NCI-H510A treated with DMSO at 0.1 percent for 48 hours (cell line): ENCODE measurements at regions not wholly inside any gene's neighbourhood (a gene's known extent, or its start where the extent isn't known, plus 50 kb on each side); places are given as distances from the start of the nearest gene placed in this dataset.
"Not testable (repeated sequence)": the region's sequence is repeated elsewhere in the genome, so short reads cannot be mapped to it uniquely, and the experiment has no call there.

ENCODE experiments used
- DNase-seq: peaks from one replicate; lab custom pipeline; 2025; lab: John Stamatoyannopoulos, UW

GRCh38 chr10:84701370-84701720 lies 373.0 kb downstream of the CCSER2 start:
- DNase-seq, result no peak

GRCh38 chr10:84704101-84704500 lies 375.7 kb downstream of the CCSER2 start:
- DNase-seq, result no peak

GRCh38 chr10:84706431-84706830 lies 378.0 kb downstream of the CCSER2 start:
- no peak for DNase-seq

GRCh38 chr10:84706875-84707274 lies 378.5 kb downstream of the CCSER2 start:
- no peak for DNase-seq

- DNase-seq, result peak; percentile 21
Measured at GRCh38 chr10:84715911-84716310, 387.5 kb downstream of the CCSER2 start.

- DNase-seq, result no peak
Measured at GRCh38 chr10:84718877-84719616, 390.7 kb downstream of the CCSER2 start.

GRCh38 chr10:84719687-84720086 lies 391.3 kb downstream of the CCSER2 start:
- DNase-seq, result no peak

GRCh38 chr10:84727398-84727797 lies 399.0 kb downstream of the CCSER2 start:
- DNase-seq, result no peak

GRCh38 chr10:84739126-84739525 lies 410.7 kb downstream of the CCSER2 start:
- DNase-seq, result not testable (repeated sequence)

GRCh38 chr10:84739641-84740040 lies 411.3 kb downstream of the CCSER2 start:
- no peak for DNase-seq

- DNase-seq, result no peak
Measured at GRCh38 chr10:84743483-84743882, 415.1 kb downstream of the CCSER2 start.

- no peak for DNase-seq
Measured at GRCh38 chr10:84755311-84755710, 426.9 kb downstream of the CCSER2 start.

- not testable (repeated sequence) for DNase-seq
Measured at GRCh38 chr10:84756653-84757052, 428.3 kb downstream of the CCSER2 start.

GRCh38 chr10:84761994-84762614 lies 433.7 kb downstream of the CCSER2 start:
- DNase-seq, result not testable (repeated sequence)

- no peak for DNase-seq
Measured at GRCh38 chr10:84762754-84763394, 434.5 kb downstream of the CCSER2 start.

GRCh38 chr10:84763965-84764364 lies 435.6 kb downstream of the CCSER2 start:
- no peak for DNase-seq

GRCh38 chr10:84765086-84765485 lies 436.7 kb downstream of the CCSER2 start:
- DNase-seq, result no peak

- DNase-seq, result no peak
Measured at GRCh38 chr10:84765656-84766055, 437.3 kb downstream of the CCSER2 start.

- no peak for DNase-seq
Measured at GRCh38 chr10:84766923-84767322, 438.5 kb downstream of the CCSER2 start.

GRCh38 chr10:84768132-84768531 lies 439.7 kb downstream of the CCSER2 start:
- no peak for DNase-seq

GRCh38 chr10:84770824-84771223 lies 442.4 kb downstream of the CCSER2 start:
- no peak for DNase-seq

- peak; percentile 71 for DNase-seq
Measured at GRCh38 chr10:84783386-84783785, 455.0 kb downstream of the CCSER2 start.

- no peak for DNase-seq
Measured at GRCh38 chr10:84783909-84784308, 455.5 kb downstream of the CCSER2 start.
